ENCODE measurements at regions not wholly inside any gene's neighbourhood (a gene's known extent, or its start where the extent isn't known, plus 50 kb on each side); places are given as distances from the start of the nearest gene placed in this dataset.

DNA sequence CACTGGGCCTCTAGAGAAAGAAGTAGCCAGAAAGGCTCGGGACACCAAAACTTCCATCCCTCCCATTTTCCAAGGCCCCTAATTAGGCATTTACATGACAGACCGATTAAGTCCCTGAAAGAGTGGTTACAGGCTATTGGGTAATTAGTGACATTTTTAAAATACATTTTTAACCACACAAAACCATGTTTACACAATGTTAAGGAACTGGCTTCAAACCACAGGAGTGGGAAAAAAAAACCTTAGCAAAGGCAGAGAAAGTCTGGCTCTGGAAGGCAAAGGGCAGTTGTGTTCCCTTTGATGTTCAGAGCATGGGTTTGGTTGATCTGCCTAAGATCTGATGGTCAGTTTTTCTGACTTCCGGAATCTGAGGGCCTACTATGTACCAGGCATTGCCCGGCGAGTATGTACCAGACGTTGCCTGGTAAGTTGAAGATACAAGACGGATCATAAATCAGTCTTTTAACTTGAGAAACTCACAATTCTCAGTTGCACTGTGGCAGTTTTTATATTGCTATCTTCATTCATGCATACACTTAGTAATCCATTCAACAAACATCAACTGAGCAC, 576.5 kb downstream of the MED13L start:
- no peak for DNase-seq

DNA sequence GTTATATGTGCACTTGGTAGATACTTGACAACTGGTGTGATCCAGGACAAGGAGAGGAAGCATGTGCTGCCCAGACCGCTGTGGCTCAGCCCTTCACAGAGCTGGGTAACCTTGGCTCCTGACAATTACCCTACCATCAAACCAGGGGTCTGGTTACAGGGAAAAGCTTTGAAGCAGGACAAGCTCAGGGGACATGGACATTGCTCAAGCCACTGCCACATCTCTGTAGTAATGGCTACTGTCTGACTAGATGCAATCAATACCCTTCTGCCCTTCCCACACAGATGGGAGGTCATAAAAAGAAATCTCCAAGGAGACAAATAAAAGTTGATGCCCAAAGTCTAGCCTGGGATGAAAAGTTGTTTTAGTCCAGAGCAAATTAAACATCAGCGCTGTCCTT, 577.4 kb downstream of the MED13L start:
- DNase-seq = no peak

- no peak for DNase-seq
Observed at GRCh38 chr12:115698257-115698656, 579.2 kb downstream of the MED13L start.

DNA sequence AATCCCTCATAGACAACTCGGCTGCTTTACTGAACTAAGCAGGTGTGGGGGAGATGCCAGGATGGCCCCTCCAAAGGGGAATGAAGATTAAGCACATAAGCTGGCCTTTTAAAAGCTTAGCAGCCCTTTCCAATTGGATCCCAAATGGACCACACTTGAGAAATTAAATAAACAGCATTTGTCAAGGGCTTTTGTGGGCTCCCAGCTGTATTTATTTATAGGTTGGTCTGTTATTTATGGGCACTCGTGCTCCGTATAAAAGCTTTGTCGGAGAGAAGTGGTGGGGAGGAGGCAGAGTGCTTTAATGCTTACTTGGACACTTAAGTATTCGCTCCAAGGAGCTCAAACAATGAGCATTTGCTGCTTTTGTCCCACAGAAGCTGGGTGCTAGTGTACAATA, 580.2 kb downstream of the MED13L start:
- peak; percentile 4 for DNase-seq

DNA sequence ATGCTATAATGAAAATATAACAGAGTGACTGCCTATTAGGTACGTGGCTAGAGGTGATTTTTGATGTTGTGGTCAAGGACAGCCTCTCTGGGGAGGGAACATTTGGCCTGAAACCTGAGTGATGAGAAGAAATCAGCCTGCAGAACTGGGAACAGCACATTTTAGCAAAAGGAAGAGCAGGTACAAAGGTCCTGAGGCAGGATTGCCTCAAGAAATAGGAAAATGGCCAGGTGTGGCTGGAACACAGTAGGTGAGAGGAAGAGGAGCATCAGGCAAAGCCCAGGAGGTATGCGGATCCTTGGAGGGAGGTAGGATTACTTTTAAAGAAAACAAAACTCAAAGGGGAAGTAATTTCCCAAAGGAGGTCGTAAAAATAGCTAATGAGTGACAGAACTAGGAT, 582.9 kb downstream of the MED13L start:
- no peak for DNase-seq

DNA sequence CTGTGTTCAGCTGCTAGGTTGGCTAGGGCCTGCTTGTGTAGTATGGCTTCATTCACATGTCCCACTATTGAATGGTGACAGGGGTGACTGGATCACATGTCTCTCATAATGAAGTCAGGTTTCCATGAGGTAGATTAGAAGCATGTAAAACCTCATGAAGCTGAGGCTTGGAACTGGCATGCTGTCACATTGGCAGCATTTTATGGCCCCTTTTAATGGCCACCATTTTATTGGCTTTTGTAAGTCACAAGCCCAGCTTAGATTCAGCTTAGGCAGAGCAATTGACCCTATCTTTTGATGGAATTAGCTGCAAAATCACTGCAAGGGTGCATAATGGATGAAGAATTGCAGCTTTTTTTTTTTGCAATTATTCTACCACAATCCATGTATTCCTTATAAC, 583.5 kb downstream of the MED13L start:
- no peak for DNase-seq

GRCh38 chr12:115691123-115691522, 586.4 kb downstream of the MED13L start:
- DNase-seq = no peak

DNA sequence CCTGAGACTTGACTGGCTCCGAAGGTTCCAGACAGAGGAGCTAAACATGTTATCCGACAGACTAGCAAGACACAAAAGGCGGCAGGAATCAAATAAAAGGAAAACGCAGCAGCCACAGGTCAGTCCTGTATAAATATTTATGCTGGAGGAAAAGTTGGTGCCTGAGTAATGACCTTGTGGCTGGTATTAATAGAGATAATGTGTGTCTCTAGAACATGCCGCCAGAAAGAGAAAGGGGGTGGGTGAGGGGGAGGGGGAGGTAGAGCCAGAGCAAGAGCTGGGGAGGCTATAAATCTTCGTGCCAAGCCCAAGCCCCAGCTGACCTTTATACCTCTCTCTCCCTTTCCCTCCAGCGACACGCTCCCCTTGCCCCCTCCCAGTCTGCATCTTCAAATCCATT, 590.4 kb downstream of the MED13L start:
- no peak for DNase-seq

DNA sequence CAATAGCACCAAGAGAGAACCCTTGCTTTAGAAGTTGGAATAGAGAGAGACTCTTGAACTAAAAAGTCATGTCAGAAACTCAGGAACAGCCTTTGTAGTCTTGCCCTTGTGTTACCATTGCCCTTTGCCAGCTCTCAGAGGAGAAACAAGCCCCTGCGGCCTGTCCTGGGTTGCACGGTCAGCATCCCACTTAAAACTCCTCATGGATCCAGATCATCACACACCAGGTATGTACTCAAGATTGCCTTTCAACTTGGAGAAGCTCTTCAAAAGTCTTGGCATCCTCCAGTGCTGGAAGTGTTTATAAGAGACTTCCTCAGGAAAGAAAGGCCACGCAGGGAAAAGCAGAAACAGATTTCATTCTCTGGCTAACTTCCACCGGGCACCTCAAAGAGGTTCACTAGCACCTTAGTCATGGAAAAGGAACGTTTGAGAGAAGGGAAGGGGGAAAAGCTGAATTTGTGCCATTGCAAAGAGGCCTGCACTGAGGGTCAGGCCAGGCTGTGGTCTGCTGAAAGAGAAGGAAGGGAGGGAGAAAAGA, 594.2 kb downstream of the MED13L start:
- DNase-seq = no peak

GRCh38 chr12:115680967-115681366, 596.5 kb downstream of the MED13L start:
- no peak for DNase-seq

- no peak for DNase-seq
Observed at GRCh38 chr12:115672506-115673080, 604.9 kb downstream of the MED13L start.

GRCh38 chr12:115672086-115672485, 605.4 kb downstream of the MED13L start:
- no peak for DNase-seq

- no peak for DNase-seq
Observed at GRCh38 chr12:115670869-115671268, 606.6 kb downstream of the MED13L start.

- no peak for DNase-seq
Observed at GRCh38 chr12:115667116-115667515, 610.4 kb downstream of the MED13L start.

GRCh38 chr12:115666168-115666567, 611.3 kb downstream of the MED13L start:
- DNase-seq = no peak

GRCh38 chr12:115661112-115661511, 616.4 kb downstream of the MED13L start:
- peak; percentile 42 for DNase-seq

GRCh38 chr12:115660211-115660805, 617.2 kb downstream of the MED13L start:
- DNase-seq = peak; percentile 11

DNA sequence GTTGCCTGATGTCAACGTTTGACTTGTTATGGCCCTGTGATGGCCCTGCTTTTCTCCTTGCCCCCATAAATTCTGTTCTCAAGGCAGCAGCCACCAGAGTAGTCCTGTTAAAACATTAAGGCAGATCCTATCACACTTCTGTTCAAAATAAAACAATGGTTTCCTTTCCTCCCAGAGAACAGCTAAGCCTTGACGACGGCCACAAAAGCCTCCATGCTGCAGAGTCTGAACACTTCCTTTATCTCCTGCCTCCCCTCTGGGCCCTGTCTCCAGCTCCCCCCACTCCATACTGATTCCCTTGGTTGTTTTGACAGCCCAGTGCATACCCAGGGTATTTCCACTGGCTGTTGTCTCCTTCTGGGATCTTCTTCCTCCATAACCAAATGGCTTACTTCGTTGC, 618.1 kb downstream of the MED13L start:
- DNase-seq = no peak

- DNase-seq = no peak
Observed at GRCh38 chr12:115657081-115658013, 620.1 kb downstream of the MED13L start.

DNA sequence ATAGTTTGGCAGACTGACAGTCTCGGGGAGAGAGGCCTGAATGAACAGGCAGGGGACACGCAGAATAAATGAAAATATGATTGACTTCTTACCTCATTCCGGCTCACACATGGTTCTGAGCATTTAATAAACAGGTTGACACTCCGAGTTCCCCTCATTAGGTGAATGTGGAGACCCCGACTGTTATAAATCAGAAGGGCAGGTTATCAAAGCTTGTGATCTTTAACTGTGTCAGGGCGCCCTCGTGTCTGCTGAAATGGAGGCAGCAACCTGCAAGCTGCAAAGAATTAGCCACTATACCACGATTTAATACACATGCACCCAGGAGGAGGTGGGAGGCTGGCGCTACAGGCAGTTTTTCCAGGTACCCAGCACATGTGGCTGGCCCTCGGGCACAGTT, 627.5 kb downstream of the MED13L start:
- DNase-seq = no peak

DNA sequence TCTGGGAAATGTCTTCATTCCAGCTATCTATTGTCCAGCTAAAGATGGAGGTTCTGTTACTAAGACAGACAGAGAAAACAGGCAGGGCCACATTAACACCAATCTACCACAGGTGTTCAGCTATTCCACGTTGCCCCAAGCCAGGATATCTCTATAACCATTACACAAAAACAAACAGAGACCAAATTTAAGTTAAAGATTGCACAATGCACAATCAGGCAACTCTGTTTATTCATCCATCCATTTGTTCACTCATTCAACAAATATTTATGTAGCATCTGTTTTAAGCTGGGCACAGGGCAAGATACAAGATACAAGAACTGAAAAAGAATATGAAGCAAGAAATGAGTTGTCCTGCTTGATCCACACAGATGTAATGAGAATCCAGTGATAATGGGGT, 629.0 kb downstream of the MED13L start:
- DNase-seq = no peak

GRCh38 chr12:115646210-115646609, 631.3 kb downstream of the MED13L start:
- no peak for DNase-seq

- no peak for DNase-seq
Observed at GRCh38 chr12:115640929-115641328, 636.6 kb downstream of the MED13L start.

Data from skin of body (tissue), 1 donor.